Astrocyte of the spinal cord (primary cell): ENCODE measurements at regions not wholly inside any gene's neighbourhood (a gene's known extent, or its start where the extent isn't known, plus 50 kb on each side); places are given as distances from the start of the nearest gene placed in this dataset.

Source experiments
- DNase-seq: peaks from one replicate; pipeline ENCODE4 v3.0.0; 2011; ENCODE audit warnings: low read depth, low spot score
- H3K4me3 ChIP-seq: 2 replicates; pipeline ENCODE4 v1.5.1; 2011; ENCODE audit warnings: low read depth, mild to moderate bottlenecking, low read length, moderate library complexity
- in situ Hi-C: cut with HindIII; loops from 2 replicates; pipeline ENCODE4 v1.10.0; 2017; ENCODE audit warnings: low sequenced_read_pairs
- TF ChIP-seq, protein P1 (sequence below): IDR thresholded peaks from 2 replicates; pipeline ENCODE4 v1.5.1; 2012; ENCODE audit warnings: low read depth, mild to moderate bottlenecking, low read length, inconsistent platforms

DNA sequence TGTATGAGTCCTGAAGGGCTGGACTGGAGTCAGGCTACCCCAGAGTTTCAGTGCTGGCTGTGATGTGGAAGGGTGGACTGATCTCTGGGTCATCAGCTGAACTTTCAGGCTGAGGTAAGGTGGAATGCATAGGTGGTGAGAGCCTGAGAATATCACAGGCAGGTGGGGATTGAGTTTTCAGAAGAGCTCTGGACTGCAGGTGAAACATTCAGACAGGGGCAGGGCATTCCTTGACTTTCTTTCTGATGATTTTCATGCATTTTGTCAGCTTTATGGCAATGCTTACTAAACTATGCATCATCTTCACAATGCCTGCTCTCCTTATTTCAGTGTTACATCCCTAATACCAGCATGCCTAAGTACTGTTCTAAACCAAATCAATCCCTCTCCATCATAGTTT lies 755.0 kb downstream of the KCNA4 start:
- TF ChIP-seq, protein P1, sequence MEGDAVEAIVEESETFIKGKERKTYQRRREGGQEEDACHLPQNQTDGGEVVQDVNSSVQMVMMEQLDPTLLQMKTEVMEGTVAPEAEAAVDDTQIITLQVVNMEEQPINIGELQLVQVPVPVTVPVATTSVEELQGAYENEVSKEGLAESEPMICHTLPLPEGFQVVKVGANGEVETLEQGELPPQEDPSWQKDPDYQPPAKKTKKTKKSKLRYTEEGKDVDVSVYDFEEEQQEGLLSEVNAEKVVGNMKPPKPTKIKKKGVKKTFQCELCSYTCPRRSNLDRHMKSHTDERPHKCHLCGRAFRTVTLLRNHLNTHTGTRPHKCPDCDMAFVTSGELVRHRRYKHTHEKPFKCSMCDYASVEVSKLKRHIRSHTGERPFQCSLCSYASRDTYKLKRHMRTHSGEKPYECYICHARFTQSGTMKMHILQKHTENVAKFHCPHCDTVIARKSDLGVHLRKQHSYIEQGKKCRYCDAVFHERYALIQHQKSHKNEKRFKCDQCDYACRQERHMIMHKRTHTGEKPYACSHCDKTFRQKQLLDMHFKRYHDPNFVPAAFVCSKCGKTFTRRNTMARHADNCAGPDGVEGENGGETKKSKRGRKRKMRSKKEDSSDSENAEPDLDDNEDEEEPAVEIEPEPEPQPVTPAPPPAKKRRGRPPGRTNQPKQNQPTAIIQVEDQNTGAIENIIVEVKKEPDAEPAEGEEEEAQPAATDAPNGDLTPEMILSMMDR = no peak
- no peak for DNase-seq
- H3K4me3 ChIP-seq = no peak overlapping the region
- in situ Hi-C loops = no loop called here

DNA sequence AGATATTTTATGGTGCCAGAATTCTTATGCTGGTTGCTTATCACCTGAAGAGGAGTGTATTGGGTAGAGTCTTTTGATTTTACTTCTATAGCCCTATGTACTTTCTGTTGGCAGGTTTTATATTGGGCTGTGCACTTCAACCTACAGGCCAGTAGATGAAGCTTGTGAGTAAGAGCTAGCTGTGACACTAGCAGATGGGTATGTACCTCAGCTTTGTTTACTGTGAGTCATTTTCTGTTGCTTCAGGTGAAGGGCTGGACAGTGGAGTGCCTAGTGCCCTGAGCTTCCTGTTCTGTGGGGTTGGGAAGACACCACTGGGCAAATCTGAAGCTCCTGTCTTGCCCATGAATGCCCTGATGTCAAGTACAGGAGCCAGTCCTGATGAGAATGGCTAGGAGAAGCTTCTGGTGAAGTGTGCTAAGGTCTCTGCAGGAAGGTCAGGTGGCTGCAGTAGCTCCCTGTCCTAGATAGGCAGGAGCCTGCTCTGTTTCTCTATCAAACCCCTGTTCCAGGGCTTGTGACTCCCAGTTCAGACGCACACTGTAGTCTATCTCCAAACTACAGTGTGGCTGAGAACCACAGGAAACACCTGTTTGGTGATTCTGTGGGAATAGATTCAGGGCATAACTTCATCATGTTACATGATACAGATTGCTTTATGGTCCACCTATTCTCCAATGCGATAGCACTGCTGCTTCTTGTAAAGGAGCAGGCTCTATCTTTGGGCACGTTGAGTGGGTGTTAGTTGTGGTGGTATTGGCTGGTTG lies 755.7 kb downstream of the KCNA4 start:
- in situ Hi-C loops = no loop called here
- TF ChIP-seq, protein P1 = no peak
- no peak overlapping the region for H3K4me3 ChIP-seq
- peak; percentile 46 for DNase-seq

DNA sequence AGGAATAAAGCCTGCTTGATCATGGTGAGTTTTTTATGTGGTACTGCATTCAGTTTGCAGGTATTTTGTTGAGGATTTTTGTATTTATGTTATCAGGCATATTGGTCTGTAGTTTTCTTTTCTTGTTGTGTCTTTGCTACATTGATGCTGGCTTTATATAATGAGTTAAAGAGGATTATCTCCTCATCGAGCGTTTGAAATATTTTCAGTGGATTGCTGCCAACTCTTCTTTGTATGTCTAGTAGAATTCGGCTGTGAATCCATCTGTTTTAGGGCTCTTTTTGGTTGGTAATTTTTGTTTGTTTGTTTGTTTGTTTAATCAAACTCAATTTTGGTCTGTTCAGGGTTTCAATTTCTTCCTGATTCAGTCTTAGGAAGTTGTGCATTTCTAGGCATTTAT lies 758.4 kb downstream of the KCNA4 start:
- TF ChIP-seq, protein P1 = no peak
- no peak for DNase-seq
- in situ Hi-C loops = no loop called here
- no peak overlapping the region for H3K4me3 ChIP-seq

DNA sequence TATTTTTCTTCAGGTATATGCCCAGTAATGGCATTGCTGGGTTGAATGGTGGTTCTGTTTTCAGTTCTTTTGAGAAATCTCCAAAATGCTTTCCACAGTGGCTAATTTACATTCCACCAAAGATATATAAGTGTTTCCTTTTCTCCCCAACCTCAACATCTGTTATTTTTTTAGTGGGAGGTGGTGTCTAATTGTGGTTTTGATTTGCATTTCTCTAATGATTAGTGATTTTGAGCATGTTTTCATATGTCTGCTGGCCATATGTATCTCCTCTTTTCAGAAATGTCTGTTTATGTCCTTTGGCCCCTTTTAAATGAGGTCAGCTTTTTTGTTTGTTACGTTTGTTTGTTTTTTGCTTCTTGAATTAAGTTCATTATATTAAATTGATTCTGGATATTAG lies 760.2 kb downstream of the KCNA4 start:
- no peak overlapping the region for H3K4me3 ChIP-seq
- TF ChIP-seq, protein P1 = no peak
- in situ Hi-C loops = no loop called here
- DNase-seq = peak; percentile 22

DNA sequence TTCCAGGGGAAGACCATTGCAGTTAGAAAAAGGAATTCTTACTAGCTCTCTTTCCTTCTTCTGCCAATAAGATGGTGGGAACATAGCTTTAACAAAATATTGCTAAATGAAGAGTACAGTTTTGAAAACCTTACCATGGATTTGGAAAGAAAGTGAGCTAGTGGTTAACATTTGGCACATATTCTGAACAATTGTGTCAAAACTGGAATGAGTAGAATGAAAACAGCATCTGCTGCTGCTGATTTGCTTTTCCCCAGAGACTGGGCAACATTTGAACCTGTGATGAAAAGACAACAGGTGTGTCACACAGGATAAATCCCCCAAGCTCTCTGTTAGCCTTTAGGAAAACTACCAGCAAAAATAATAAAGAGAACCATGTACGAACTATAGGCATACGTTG lies 761.4 kb downstream of the KCNA4 start:
- DNase-seq = peak; percentile 25
- TF ChIP-seq, protein P1 = no peak
- no peak overlapping the region for H3K4me3 ChIP-seq
- in situ Hi-C loops = no loop called here

DNA sequence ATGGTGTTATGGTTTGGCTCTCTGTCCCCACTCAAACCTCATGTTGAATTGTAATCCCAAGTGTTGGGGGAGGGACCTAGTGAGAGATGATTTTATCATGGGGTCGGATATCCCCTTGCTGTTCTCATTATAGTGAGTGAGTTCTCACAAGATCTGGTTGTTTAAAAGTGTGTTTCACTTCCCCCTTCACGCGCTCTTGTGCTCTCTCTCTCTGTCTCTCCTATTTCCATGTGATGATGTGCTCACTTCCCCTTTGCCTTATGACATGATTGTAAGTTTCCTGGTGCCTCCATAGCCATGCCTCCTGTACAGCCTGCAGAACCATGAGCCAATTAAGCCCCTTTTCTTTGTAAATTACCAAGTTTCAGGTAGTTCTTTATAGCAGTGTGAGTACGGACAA lies 765.1 kb downstream of the KCNA4 start:
- in situ Hi-C loops = no loop called here
- TF ChIP-seq, protein P1 = no peak
- no peak overlapping the region for H3K4me3 ChIP-seq
- DNase-seq = no peak
